Breast epithelium (tissue), 3 donors: ENCODE measurements at regions not wholly inside any gene's neighbourhood (a gene's known extent, or its start where the extent isn't known, plus 50 kb on each side); places are given as distances from the start of the nearest gene placed in this dataset.

Experiments used
- CTCF ChIP-seq, 3 donors: fragments of 450-650 bp; IDR thresholded peaks; one replicate each; pipeline ENCODE4 v1.5.1; 2016 to 2017; ENCODE audit warnings: antibody characterized with exemption in 3 of 3, mild to moderate bottlenecking in 3 of 3, moderate library complexity in 3 of 3
- POLR2A ChIP-seq: fragments of 450-650 bp; IDR thresholded peaks from one replicate; pipeline ENCODE4 v1.6.1; 2016; ENCODE audit warnings: antibody characterized with exemption, mild to moderate bottlenecking, moderate library complexity
- POLR2AphosphoS5 ChIP-seq, 3 donors: sonication (generic); formaldehyde crosslinking; IDR thresholded peaks; one replicate each; pipeline ENCODE4 v1.6.1; 2017; ENCODE audit warnings: antibody characterized with exemption in 3 of 3

GRCh38 chr15:31228980-31229826 is 97.4 kb upstream of the KLF13 start:
- TF ChIP-seq POLR2A (no peak), CTCF (IDR thresholded peaks at IDR 0.05) (no peak), POLR2AphosphoS5 (IDR thresholded peaks at IDR 0.05) (no peak)
